AG20443 (cell line): ENCODE measurements at regions not wholly inside any gene's neighbourhood (a gene's known extent, or its start where the extent isn't known, plus 50 kb on each side); places are given as distances from the start of the nearest gene placed in this dataset.

Experiments used
- DNase-seq: peaks from one replicate; pipeline ENCODE4 v3.0.0; 2012; ENCODE audit warnings: low spot score, mixed read lengths

DNA sequence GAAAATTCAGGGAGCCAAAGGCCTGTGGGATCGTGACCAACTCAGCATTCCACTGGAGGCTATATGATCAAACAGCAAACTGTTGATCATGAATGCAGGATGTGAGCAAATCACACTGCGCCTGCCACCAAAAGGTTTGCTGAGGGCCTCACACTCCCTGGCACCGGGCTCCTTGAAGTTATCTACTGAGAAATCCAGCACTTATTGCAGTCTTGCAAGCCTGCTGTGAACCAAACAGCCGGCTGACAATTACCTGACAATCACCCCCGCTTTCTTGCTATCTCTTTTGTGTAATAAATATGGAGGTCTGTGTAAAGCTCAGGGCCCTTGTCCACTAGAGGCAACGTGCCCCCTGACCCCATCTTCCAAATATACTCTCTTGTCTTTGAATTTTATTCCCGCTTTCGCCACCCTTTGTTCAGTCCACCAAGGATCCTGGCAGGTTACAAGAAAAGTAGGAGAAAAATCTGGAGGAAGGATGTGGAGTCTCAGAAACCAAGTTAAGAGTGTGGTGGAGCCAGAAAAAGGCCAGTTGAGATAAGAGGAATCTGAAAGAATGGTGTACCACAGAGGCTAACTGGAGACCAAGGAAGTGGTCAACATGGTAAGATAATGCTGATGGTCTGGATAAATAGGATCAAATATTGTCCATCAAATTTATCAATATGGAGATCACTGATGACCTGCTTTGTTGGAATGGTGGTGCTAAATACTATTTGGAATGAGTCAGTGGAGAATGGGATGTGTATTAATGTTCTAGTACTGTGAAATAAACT is 229.2 kb downstream of the ALX1 start:
- no peak for DNase-seq

DNA sequence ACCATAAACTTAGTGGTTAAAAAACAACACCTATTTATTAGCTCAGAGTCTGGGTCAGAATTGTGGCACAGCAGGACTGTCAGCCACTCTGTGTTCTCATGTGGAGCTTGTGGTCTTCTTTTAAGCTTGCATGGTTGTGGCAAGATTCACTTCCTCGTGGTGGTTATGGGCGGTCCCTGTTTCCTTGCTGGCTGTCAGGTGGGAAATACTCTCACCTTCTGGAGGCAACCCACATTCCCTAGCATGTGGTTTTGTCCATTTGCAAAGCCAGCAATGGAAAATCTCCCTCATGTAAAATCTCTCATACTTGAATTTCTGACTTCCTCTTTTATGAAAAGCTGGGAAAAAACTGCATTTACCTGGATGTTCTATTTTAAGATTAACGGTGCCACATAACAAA is 229.8 kb downstream of the ALX1 start:
- no peak for DNase-seq

GRCh38 chr12:85516039-85516438 is 236.0 kb downstream of the ALX1 start:
- DNase-seq = no peak

- DNase-seq = no peak
These were observed 236.8 kb downstream of the ALX1 start for GRCh38 chr12:85516667-85517325.

DNA sequence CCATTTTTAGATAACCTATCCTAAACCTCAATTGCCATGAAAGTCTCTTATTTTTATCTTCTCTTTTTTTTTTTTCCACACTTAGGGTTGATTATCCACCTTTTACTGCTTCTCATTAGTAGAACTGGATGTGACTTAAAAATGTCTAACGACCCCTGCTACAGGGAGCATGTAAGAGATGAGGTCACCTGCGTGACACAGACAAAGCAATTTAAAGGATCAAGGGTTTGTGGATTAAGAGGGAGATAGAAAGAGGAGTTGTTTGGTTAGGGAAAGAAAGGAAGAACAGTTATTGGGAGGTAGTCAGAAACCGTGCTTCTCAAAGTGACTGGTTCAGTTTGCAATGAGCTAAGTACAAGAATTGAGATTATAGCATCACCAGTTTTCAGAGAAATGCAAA is 239.1 kb downstream of the ALX1 start:
- DNase-seq = no peak

GRCh38 chr12:85523197-85523596 is 243.2 kb downstream of the ALX1 start:
- DNase-seq = no peak

- DNase-seq = no peak
These were observed 247.2 kb downstream of the ALX1 start for GRCh38 chr12:85527192-85527591.

DNA sequence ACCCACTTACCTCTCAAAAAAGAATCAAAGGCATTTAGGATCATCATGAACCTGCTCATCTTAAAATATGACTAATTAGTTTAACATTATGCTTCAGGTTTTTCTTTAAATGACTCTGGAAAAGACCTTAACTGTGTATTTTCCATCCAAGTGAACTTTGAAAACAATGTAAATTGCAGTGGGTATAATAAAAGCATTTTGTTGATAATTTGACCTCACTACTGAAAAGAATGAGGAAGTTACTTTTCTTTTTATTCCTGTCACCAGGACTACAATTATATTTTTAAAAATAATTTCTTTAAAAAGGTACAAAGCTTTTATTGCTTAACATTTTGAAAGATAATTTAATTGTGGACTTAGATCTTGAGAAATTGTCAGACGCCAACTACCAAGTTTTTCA is 249.9 kb downstream of the ALX1 start:
- no peak for DNase-seq

GRCh38 chr12:85530456-85530855 is 250.4 kb downstream of the ALX1 start:
- DNase-seq = no peak

GRCh38 chr12:85531341-85531740 is 251.3 kb downstream of the ALX1 start:
- no peak for DNase-seq

- no peak for DNase-seq
These were observed 269.6 kb downstream of the ALX1 start for GRCh38 chr12:85549640-85550039.

DNA sequence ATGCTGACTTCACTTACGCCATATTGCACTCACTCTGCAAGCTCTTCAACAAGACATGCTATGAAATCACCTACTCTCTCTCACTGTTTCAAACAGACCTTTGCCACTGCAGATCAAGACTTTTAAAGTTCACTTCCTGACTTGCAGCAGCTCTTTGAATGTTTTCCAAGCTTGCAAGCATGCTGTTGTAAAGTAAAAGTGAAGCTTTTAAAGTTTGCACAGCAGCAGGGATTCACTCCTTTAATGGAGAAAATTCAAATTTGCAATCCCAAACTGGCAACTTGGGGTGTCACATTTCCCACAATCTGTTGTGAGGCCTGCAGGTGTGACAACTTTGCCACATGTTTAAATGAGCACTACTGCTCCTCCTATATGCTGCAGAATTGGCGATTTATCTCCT is 270.9 kb downstream of the ALX1 start:
- DNase-seq = no peak

GRCh38 chr12:85552461-85552860 is 272.4 kb downstream of the ALX1 start:
- no peak for DNase-seq

GRCh38 chr12:85557850-85558249 is 277.8 kb downstream of the ALX1 start:
- DNase-seq = no peak

DNA sequence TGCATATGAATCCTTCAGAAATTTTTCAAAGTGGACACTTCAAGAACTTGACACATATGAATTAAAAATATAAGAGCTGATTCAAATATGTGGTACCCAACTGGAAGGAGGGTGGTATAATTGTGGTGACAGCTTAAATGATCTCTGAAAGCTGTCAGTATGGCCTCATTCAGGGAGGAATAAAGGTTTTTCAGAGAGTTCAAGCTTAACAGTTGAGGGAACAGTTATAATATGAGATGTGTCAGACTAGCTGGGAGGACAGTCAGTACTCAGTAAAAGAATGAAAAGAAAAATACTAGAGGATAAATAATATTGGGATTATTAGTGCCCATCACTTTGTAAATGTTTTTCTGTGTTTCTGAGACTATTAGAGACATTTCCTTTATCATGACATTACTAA is 277.5 kb downstream of the RASSF9 start:
- no peak for DNase-seq

DNA sequence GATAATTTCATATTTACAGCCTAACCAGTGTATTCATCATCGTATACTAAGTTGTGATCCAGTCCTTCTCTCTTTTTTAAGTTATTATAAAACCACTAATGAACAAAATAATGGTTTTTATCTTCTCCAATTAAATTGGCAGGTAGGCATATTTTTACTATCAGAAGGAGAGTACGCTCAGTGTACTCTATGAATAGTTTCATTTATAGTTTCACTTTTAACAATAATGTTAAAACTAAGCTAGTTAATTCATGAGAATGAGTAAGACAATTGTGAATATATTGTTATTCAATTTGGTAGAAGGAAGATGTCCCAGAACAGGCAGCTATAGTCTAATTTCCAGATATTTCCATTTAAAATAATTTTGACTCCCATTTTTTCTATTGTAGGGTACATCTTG is 277.1 kb downstream of the RASSF9 start:
- DNase-seq = no peak

DNA sequence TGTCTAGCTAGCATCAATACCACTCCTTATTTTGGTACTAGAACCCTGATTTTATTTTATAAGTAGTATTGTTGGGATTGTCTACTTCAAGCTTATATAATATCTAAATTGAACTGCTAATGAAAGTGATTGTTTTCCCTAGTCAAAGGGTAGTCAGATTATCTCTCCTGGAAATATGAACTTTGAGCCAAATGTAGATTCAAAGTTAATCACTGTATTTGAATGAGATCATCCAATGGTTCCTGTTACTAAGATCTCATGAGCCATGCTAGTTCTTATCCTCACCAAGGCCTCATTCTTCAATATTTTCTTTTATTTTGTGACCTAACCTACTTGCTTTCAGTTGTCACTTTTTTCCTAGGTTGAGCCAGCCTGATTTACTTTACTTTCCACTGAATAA is 276.7 kb downstream of the RASSF9 start:
- no peak for DNase-seq

- no peak for DNase-seq
These were observed 273.4 kb downstream of the RASSF9 start for GRCh38 chr12:85562765-85563164.

- DNase-seq = no peak
These were observed 271.4 kb downstream of the RASSF9 start for GRCh38 chr12:85564786-85565185.

DNA sequence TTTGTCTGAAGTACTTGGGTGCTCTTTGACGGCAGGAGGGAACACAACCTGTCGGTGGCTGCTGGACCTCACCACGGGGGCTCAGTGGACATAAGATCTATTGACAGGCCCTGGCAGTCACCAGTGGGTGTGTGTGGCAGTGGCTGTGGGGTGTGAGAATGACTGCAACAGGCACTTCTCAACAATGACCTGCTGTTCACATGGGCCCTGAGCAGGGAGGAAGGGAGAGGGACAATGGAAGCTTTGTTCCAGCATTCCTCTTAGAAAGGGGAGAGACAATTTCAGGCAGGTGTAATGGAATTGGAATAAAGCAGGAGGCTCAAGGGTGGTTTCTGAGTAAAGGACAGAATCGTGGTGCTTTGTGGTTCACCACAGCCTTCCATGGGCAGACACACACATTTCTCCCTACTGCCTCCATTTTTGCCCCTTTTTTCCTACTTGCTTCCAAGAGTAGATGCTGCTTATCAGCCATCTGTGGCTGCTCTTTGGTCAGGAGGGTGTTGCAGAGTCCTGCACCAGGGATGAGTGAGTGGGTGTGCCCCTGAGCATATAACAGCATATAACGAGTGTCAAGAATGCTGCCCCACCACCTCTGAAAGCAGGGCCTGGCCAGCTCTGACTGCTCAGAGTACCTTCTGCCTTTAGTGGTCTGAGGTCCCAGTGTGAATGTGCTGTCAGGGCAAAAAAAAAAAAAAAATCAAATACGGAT is 267.7 kb downstream of the RASSF9 start:
- DNase-seq = no peak

GRCh38 chr12:85569261-85569660 is 266.9 kb downstream of the RASSF9 start:
- DNase-seq = no peak

- DNase-seq = no peak
These were observed 263.3 kb downstream of the RASSF9 start for GRCh38 chr12:85572956-85573355.

DNA sequence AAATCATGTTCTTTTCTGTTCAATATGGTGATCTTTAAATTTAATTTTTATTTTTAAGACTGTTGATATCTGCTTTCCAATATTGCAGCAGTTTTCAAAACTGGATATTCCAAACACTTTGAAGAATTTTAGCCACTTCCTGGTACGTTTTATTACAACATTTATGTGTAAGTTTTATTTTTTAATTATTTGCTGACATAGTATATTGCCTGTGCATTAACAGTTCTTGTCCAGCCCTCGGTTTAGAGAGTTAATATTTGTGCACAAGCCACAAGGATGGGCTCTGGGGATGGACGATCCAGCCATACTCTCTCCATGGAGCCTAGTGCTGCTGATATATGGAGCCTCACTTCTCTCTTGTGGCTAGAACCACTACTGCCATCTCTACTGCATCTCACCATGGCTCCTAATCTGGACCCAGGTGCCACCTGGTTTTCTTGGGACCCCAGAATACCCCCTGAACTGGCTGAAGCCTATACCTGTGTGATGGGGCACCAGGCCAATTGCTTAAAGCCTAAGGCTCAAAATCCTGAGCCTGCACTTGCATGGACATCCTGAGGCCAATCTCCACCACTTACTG is 262.5 kb downstream of the RASSF9 start:
- DNase-seq = no peak
